Mesendoderm (in vitro differentiated cells): ENCODE measurements at regions not wholly inside any gene's neighbourhood (a gene's known extent, or its start where the extent isn't known, plus 50 kb on each side); places are given as distances from the start of the nearest gene placed in this dataset.

Experiments
- DNase-seq: peaks from one replicate; pipeline ENCODE4 v3.0.0; 2013
- H2AK5ac ChIP-seq: 2 replicates; pipeline ENCODE4 v1.6.1; 2013; ENCODE audit warnings: low read length, inconsistent platforms
- H2BK120ac ChIP-seq: 2 replicates; pipeline ENCODE4 v1.6.1; 2013; ENCODE audit warnings: low read depth, mild to moderate bottlenecking, low read length, moderate library complexity, mixed read lengths
- H2BK15ac ChIP-seq: replicated peaks from 2 replicates; pipeline ENCODE4 v1.6.1; 2013; ENCODE audit warnings: low read depth, mild to moderate bottlenecking, moderate library complexity
- H2BK5ac ChIP-seq: 2 replicates; pipeline ENCODE4 v1.6.1; 2013; ENCODE audit warnings: low read length, inconsistent platforms
- H3K18ac ChIP-seq: 2 replicates; pipeline ENCODE4 v1.6.1; 2013; ENCODE audit warnings: mild to moderate bottlenecking, low read length, mixed read lengths
- H3K23ac ChIP-seq: one replicate; pipeline ENCODE4 v1.6.1; 2013; ENCODE audit warnings: low read length
- H3K27ac ChIP-seq: 2 replicates; pipeline ENCODE4 v1.5.1; 2013; ENCODE audit warnings: low read depth, mild to moderate bottlenecking, inconsistent platforms, low read length, moderate library complexity
- H3K27me3 ChIP-seq: 2 replicates; pipeline ENCODE4 v1.6.1; 2013; ENCODE audit warnings: low read length, control low read depth, mild to moderate bottlenecking, inconsistent platforms; ENCODE audit not compliant: insufficient read depth, poor library complexity
- H3K36me3 ChIP-seq: 2 replicates; pipeline ENCODE4 v1.6.1; 2013; ENCODE audit warnings: low read length, inconsistent platforms; ENCODE audit not compliant: control insufficient read depth, insufficient read depth
- H3K4ac ChIP-seq: one replicate; pipeline ENCODE4 v1.6.1; 2013; ENCODE audit warnings: low read depth, mild to moderate bottlenecking, low read length, moderate library complexity
- H3K4me1 ChIP-seq: 2 replicates; pipeline ENCODE4 v1.6.1; 2013; ENCODE audit warnings: low read depth, low read length, inconsistent platforms; ENCODE audit not compliant: control insufficient read depth
- H3K4me2 ChIP-seq: 2 replicates; pipeline ENCODE4 v1.6.1; 2013; ENCODE audit warnings: low read length
- H3K4me3 ChIP-seq: 2 replicates; pipeline ENCODE4 v1.5.1; 2013; ENCODE audit warnings: mild to moderate bottlenecking, low read length
- H3K56ac ChIP-seq: one replicate; pipeline ENCODE4 v1.6.1; 2013; ENCODE audit warnings: low read length
- H3K79me1 ChIP-seq: 2 replicates; pipeline ENCODE4 v1.6.1; 2013; ENCODE audit warnings: low read length, inconsistent platforms
- H3K79me2 ChIP-seq: 2 replicates; pipeline ENCODE4 v1.6.1; 2013; ENCODE audit warnings: mild to moderate bottlenecking, low read length; ENCODE audit not compliant: control insufficient read depth, insufficient read depth
- H3K9ac ChIP-seq: 2 replicates; pipeline ENCODE4 v1.6.1; 2013; ENCODE audit warnings: low read length, inconsistent platforms
- H4K5ac ChIP-seq: one replicate; pipeline ENCODE4 v1.6.1; 2013; ENCODE audit warnings: low read length
- H4K8ac ChIP-seq: one replicate; pipeline ENCODE4 v1.6.1; 2013; ENCODE audit warnings: low read depth, mild to moderate bottlenecking, control low read depth, low read length, moderate library complexity
- WGBS: extraction: QIAGEN DNeasy Blood & Tissue Kit; methylation state at CpG from one replicate; pipeline ENCODE4 v1.1.7; 2013; ENCODE audit warnings: low lambda C conversion rate, missing lambda C conversion rate; ENCODE audit not compliant: insufficient coverage; ENCODE audit errors: extremely low coverage; 5-methylcytosine and 5-hydroxymethylcytosine counted together

GRCh38 chr6:23455754-23456153, 670.3 kb upstream of the NRSN1 start:
- Histone ChIP-seq H3K79me1 (no peaks in the 10 kb centered on the region), H3K56ac (no peak overlapping the region)

DNA sequence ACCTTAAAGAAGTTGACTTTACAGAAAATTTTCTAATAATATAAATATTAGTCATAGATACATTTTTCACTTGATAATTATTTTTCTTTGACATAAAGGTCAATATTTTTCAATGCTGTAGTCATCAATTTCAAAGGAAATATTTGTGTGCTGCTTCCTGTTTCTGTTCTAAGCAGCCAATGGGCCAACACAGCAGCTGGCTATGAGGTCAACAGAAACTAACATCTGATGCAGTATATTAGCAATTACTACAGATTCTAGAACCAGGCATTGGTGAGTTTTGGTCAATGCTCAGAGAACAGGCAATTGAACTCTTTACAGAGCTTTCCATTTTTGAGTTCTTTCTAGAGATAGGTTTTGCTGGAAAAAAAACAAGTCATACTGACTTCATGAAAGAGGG, 669.6 kb upstream of the NRSN1 start:
- Histone ChIP-seq H3K4me3 (no peak overlapping the region), H3K4me2 (no peak overlapping the region), H3K9ac (no peak overlapping the region), H2AK5ac (no peak overlapping the region), H2BK5ac (no peak overlapping the region), H3K18ac (no peak overlapping the region), H3K27ac (no peak overlapping the region), H4K8ac (no peak overlapping the region), H3K79me2 (no peaks in the 10 kb centered on the region), H3K56ac (no peak overlapping the region), H3K4ac (no peak overlapping the region), H3K4me1 (no peaks in the 10 kb centered on the region), H3K36me3 (no peaks in the 10 kb centered on the region), H3K23ac (no peak overlapping the region), H2BK120ac (no peak overlapping the region), H3K27me3 (no peaks in the 10 kb centered on the region), H3K79me1 (no peaks in the 10 kb centered on the region), H4K5ac (no peak overlapping the region), H2BK15ac (no peak overlapping the region)
- DNase-seq, result no peak

More at GRCh38 chr6:23455754-23456153, 670.3 kb upstream of the NRSN1 start:
- Histone ChIP-seq H3K27me3 (no peaks in the 10 kb centered on the region), H3K4me3 (no peak overlapping the region), H3K18ac (no peak overlapping the region), H3K79me2 (no peaks in the 10 kb centered on the region), H3K36me3 (no peaks in the 10 kb centered on the region), H3K4me1 (no peaks in the 10 kb centered on the region), H3K4ac (no peak overlapping the region), H3K4me2 (no peak overlapping the region), H3K23ac (no peak overlapping the region), H3K9ac (no peak overlapping the region), H2BK120ac (no peak overlapping the region), H2BK5ac (no peak overlapping the region), H4K5ac (no peak overlapping the region), H3K27ac (no peak overlapping the region), H2AK5ac (no peak overlapping the region), H4K8ac (no peak overlapping the region), H2BK15ac (no peak overlapping the region)
- no CpG with 5 or more reads among the region's 2 CpGs for WGBS
- no peak for DNase-seq

GRCh38 chr6:23457321-23457720, 668.7 kb upstream of the NRSN1 start:
- Histone ChIP-seq H2AK5ac (no peak overlapping the region), H3K4me1 (no peaks in the 10 kb centered on the region), H3K18ac (no peak overlapping the region), H3K27ac (no peak overlapping the region), H4K8ac (no peak overlapping the region), H3K56ac (no peak overlapping the region), H3K4me3 (no peak overlapping the region), H2BK120ac (no peak overlapping the region), H3K23ac (no peak overlapping the region), H3K4me2 (no peak overlapping the region), H2BK15ac (no peak overlapping the region), H3K79me2 (no peaks in the 10 kb centered on the region), H4K5ac (no peak overlapping the region), H3K79me1 (no peaks in the 10 kb centered on the region), H3K36me3 (no peaks in the 10 kb centered on the region), H3K27me3 (no peaks in the 10 kb centered on the region), H3K4ac (no peak overlapping the region), H2BK5ac (no peak overlapping the region), H3K9ac (no peak overlapping the region)
- WGBS, result no CpG with 5 or more reads among the region's 2 CpGs
- DNase-seq, result no peak

GRCh38 chr6:23465912-23466311, 660.1 kb upstream of the NRSN1 start:
- no peak overlapping the region for H2BK15ac ChIP-seq
- no peak overlapping the region for H3K23ac ChIP-seq
- no peak overlapping the region for H2BK120ac ChIP-seq
- no peak for DNase-seq
- no peak overlapping the region for H3K56ac ChIP-seq
- no peaks in the 10 kb centered on the region for H3K36me3 ChIP-seq
- no peak overlapping the region for H3K4ac ChIP-seq
- no peaks in the 10 kb centered on the region for H3K79me2 ChIP-seq
- no peak overlapping the region for H3K4me3 ChIP-seq
- no peak overlapping the region for H3K4me2 ChIP-seq
- H4K8ac ChIP-seq, result no peak overlapping the region
- H3K79me1 ChIP-seq, result no peaks in the 10 kb centered on the region
- H4K5ac ChIP-seq, result no peak overlapping the region
- no peaks in the 10 kb centered on the region for H3K27me3 ChIP-seq
- H3K4me1 ChIP-seq, result no peaks in the 10 kb centered on the region
- no peak overlapping the region for H2AK5ac ChIP-seq
- no peak overlapping the region for H3K27ac ChIP-seq
- H3K9ac ChIP-seq, result no peak overlapping the region
- H2BK5ac ChIP-seq, result no peak overlapping the region
- no peak overlapping the region for H3K18ac ChIP-seq
- WGBS, result no CpG with 5 or more reads among the region's 1 CpG

GRCh38 chr6:23477586-23477985, 648.4 kb upstream of the NRSN1 start:
- no peak overlapping the region for H3K4ac ChIP-seq
- H3K4me1 ChIP-seq, result no peaks in the 10 kb centered on the region
- no peak overlapping the region for H4K8ac ChIP-seq
- H3K27ac ChIP-seq, result no peak overlapping the region
- no peak overlapping the region for H3K4me2 ChIP-seq
- H2BK120ac ChIP-seq, result no peak overlapping the region
- H3K4me3 ChIP-seq, result no peak overlapping the region
- H3K79me2 ChIP-seq, result no peaks in the 10 kb centered on the region
- H2BK15ac ChIP-seq, result no peak overlapping the region
- no peak overlapping the region for H3K23ac ChIP-seq
- H3K56ac ChIP-seq, result no peak overlapping the region
- no peak for DNase-seq
- H2BK5ac ChIP-seq, result no peak overlapping the region
- no peak overlapping the region for H2AK5ac ChIP-seq
- no peaks in the 10 kb centered on the region for H3K36me3 ChIP-seq
- H3K18ac ChIP-seq, result no peak overlapping the region
- no peak overlapping the region for H4K5ac ChIP-seq
- H3K27me3 ChIP-seq, result no peaks in the 10 kb centered on the region
- no CpG with 5 or more reads among the region's 3 CpGs for WGBS
- H3K79me1 ChIP-seq, result no peaks in the 10 kb centered on the region
- H3K9ac ChIP-seq, result no peak overlapping the region

GRCh38 chr6:23478312-23478711, 647.7 kb upstream of the NRSN1 start:
- no peak overlapping the region for H4K8ac ChIP-seq
- no peak overlapping the region for H2BK120ac ChIP-seq
- H3K56ac ChIP-seq, result no peak overlapping the region
- H2BK5ac ChIP-seq, result no peak overlapping the region
- H3K9ac ChIP-seq, result no peak overlapping the region
- WGBS, result no CpG with 5 or more reads among the region's 2 CpGs
- no peak overlapping the region for H3K27ac ChIP-seq
- peak; percentile 26 for DNase-seq
- no peak overlapping the region for H3K23ac ChIP-seq
- no peak overlapping the region for H3K4me2 ChIP-seq
- H3K4me1 ChIP-seq, result no peaks in the 10 kb centered on the region
- H2BK15ac ChIP-seq, result no peak overlapping the region
- no peaks in the 10 kb centered on the region for H3K36me3 ChIP-seq
- no peak overlapping the region for H3K4ac ChIP-seq
- H3K4me3 ChIP-seq, result no peak overlapping the region
- H3K27me3 ChIP-seq, result no peaks in the 10 kb centered on the region
- H3K79me1 ChIP-seq, result no peaks in the 10 kb centered on the region
- no peak overlapping the region for H3K18ac ChIP-seq
- H3K79me2 ChIP-seq, result no peaks in the 10 kb centered on the region
- no peak overlapping the region for H4K5ac ChIP-seq
- no peak overlapping the region for H2AK5ac ChIP-seq
